Suppressor macrophage treated with lipopolysaccharide for 1 hour (primary cell): ENCODE measurements at regions not wholly inside any gene's neighbourhood (a gene's known extent, or its start where the extent isn't known, plus 50 kb on each side); places are given as distances from the start of the nearest gene placed in this dataset.

Source experiments
- DNase-seq, 3 donors: peaks; one replicate each; pipeline ENCODE4 v3.0.0-alpha.2; 2020 to 2022

DNA sequence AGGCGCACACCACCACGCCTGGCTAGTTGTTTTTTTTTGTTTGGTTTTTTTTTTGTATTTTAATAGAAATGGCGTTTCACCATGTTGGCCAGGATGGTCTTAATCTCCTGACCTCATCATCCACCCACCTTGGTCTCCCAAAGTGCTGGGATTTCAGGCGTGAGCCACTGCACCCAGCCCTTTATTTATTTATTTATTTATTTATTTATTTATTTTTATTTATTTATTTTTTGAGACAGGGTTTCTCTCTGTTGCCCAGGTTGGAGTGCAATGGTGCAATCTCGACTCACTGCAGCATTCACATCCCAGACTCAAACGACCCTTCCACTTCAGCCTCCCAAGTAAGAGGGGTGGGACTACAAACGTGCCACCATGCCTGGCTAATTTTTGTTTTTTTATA is 63.0 kb upstream of the ADAMTSL1 start:
- no peak for DNase-seq

DNA sequence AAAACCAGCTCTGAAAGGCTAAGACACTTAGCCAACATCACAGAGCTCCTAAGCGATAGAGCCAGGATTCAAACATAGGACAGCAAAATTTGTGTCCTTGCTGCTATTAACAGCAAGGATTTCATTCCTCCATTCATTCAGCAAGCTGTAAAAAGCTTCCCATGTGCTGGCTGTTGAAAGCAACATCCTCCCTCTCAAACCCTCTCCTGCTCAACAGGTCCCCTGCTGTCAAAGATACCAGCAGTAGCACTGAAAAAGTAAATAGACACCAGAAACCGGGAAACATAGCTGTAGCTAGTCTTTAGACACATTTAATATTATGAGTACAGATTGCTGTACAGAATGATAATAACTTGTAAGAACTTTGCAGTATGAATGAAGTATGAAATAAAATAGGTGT is 52.6 kb upstream of the ADAMTSL1 start:
- DNase-seq = no peak

DNA sequence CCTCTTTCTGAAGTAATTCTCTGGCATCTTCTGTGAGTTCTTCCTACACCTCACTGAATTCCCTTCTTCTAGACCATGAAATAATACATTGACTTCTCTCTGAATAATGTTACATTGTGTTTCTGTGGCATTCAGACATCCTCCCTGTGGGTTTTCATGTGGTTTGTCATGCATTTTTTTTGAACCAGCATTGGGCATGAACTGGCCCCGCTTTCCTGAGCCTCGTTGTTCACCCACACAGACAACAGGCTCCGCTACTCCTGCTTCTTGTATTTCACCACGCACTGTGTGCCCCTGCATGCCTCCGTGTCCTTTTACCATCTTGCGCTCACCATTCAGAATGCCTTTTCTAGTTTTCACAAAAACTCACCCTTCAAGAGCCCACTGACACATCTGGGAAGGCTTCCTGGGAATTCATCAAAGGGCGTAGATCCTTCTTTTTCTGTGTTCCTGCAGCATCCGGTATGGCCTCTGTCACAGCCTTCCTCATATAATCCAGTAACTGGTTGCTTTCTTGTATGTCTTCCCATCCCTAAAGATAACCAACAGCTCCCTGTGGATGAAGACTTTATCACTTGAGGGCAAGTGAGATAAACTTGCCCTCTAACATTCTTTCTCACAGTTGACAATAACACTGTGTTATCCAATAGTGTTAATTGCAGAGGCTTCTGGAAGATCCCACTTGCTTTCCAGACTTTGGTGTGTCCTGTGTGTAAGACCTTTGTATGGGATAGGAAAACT is 51.5 kb upstream of the ADAMTSL1 start:
- DNase-seq = no peak

DNA sequence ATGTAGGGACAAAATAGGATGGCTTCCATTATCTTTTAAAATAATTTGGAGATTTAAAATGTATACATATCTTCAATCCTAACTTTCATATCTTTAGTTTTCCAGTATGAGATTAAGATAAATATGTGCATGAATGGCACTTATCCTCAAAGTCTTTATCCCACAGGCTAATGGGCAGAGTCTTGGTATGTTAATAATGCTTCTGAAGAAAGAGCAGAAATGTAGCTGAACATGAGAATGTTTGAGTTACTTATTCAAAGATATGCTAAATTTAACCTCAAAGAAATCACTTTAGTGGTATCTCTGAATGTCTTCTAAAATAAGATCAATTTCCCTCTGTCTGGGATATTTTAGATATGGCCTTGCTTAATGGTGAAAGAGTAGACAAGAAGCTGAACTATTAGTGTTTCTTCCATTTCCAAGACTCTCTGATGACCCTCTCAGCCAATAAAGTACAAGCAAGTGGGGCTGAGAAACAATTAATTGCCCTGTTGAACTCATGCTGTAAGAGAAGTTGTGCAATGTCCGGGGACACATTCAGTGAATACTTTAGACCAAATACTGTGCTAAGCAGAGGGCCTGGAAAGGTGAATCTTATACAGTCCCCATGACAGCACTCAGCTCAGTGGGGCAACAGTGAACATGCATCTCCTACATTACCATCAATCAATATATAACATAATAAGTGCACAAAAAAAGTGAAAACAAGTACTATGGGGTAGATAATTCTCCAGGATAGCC is 50.0 kb upstream of the ADAMTSL1 start:
- no peak for DNase-seq
